ENCODE measurements at regions not wholly inside any gene's neighbourhood (a gene's known extent, or its start where the extent isn't known, plus 50 kb on each side); places are given as distances from the start of the nearest gene placed in this dataset.

GRCh38 chr13:80237646-80238045, 103.3 kb downstream of the SPRY2 start:
- Histone ChIP-seq H2BK15ac (ENCODE audit: low read depth, low read length) (no peak overlapping the region), H2BK12ac (ENCODE audit: insufficient read length, low read depth, low read length) (no peak overlapping the region), H4K20me1 (ENCODE audit: control insufficient read depth, insufficient read depth, insufficient read length) (no peaks in the 10 kb centered on the region), H3K27me3 (ENCODE audit: insufficient read depth, low read length) (no peaks in the 10 kb centered on the region), H3T11ph (ENCODE audit: low read length) (no peak overlapping the region), H4K5ac (ENCODE audit: insufficient read length, low read depth, low read length) (no peak overlapping the region), H3K56ac (ENCODE audit: insufficient read length, low read depth, low read length) (no peak overlapping the region), H2AFZ (ENCODE audit: low read length) (no peak overlapping the region), H4K8ac (replicated peaks; ENCODE audit: insufficient read length, low read depth, low read length) (no peak overlapping the region), H3K14ac (ENCODE audit: insufficient read depth, low read length) (no peak overlapping the region), H3K4me1 (ENCODE audit: insufficient read depth, low read length) (no peaks in the 10 kb centered on the region), H4K91ac (ENCODE audit: insufficient read length, low read depth, low read length) (no peak overlapping the region), H3K23ac (ENCODE audit: insufficient read length, low read depth, low read length) (no peak overlapping the region), H3K79me1 (ENCODE audit: insufficient read depth, low read depth, low read length, poor library complexity, severe bottlenecking) (no peaks in the 10 kb centered on the region), H3K23me2 (ENCODE audit: insufficient read length, low read depth, low read length, poor library complexity, severe bottlenecking) (no peaks in the 10 kb centered on the region), H3K27ac (ENCODE audit: insufficient read length, low read depth, low read length) (no peak overlapping the region), H2BK20ac (ENCODE audit: low read depth, low read length, poor library complexity, severe bottlenecking) (no peak overlapping the region), H2AK5ac (ENCODE audit: insufficient read length, low read length) (no peak overlapping the region), H2BK120ac (ENCODE audit: low read depth, low read length, poor library complexity, severe bottlenecking) (no peak overlapping the region), H2BK5ac (ENCODE audit: insufficient read length, low read length) (no peak overlapping the region), H3K9me3 (ENCODE audit: control insufficient read depth, low read depth, low read length) (peaks cover 3% of the 10 kb centered on the region), H3K4ac (ENCODE audit: low read depth, low read length) (no peak overlapping the region), H3K18ac (ENCODE audit: insufficient read length, low read depth, low read length) (no peak overlapping the region), H3K79me2 (ENCODE audit: insufficient read depth, low read length) (no peaks in the 10 kb centered on the region), H3K9ac (ENCODE audit: extremely low read depth, insufficient read length, low read length) (no peak overlapping the region), H3K4me2 (ENCODE audit: insufficient read depth, insufficient read length, low read length) (no peak overlapping the region)
- H3K4me1 Mint-ChIP-seq: peaks cover 6 to 12% of the 10 kb centered on the region in 2 experiments; a peak in 3 of 4 replicates
- H3K4me3 Mint-ChIP-seq: no peak overlapping the region
- no peak overlapping the region for H3K27ac Mint-ChIP-seq
- TF ChIP-seq CTCF (conservative IDR thresholded peaks at IDR 0.05): no peak
- H3K36me3 Mint-ChIP-seq (ENCODE audit: insufficient read depth in 1 of 3, low read depth in 3 of 3): peaks cover 0 to 4% (median 3%) of the 10 kb centered on the region in 3 experiments; a peak in 2 of 7 replicates
- no peaks in the 10 kb centered on the region for H3K27me3 Mint-ChIP-seq (ENCODE audit: low read depth)
- peaks cover 2 to 3% of the 10 kb centered on the region in 2 experiments; a peak in 3 of 5 replicates for H3K9me3 Mint-ChIP-seq
- no peak for DNase-seq
